ENCODE measurements at regions not wholly inside any gene's neighbourhood (a gene's known extent, or its start where the extent isn't known, plus 50 kb on each side); places are given as distances from the start of the nearest gene placed in this dataset.

DNA sequence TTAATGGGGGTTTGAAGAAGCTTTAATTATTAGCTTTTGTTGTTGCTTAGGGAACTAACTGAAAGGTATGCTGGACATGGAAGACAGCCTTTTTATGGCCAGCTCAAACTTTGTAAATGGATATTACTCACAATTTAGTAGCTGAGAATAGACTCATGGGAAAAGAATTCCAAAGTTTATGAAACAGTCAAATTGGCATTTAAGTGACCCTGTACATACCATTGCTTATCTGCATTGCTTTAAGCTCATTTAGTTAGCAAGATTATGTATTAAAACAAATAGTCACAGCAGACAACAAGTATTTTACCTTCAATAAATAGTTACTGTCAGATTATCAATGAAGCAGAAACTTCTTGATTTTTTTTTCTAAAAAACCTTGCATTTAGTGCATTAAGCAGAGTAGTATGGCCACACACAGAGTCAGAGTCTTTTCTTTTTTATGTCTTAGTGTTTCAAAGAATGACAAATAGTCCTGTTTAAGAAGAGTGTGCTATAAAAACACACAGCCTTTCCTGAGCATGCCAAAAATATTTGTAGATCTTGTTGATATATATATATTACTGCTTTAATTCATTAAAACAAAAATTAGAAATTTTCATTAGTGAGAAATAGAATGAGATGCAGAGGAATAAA lies 102.2 kb downstream of the TTC6 start:
- no peak overlapping the region for H3K4me3 ChIP-seq (ENCODE audit: low read depth, low read length)
- TF ChIP-seq, protein P1, sequence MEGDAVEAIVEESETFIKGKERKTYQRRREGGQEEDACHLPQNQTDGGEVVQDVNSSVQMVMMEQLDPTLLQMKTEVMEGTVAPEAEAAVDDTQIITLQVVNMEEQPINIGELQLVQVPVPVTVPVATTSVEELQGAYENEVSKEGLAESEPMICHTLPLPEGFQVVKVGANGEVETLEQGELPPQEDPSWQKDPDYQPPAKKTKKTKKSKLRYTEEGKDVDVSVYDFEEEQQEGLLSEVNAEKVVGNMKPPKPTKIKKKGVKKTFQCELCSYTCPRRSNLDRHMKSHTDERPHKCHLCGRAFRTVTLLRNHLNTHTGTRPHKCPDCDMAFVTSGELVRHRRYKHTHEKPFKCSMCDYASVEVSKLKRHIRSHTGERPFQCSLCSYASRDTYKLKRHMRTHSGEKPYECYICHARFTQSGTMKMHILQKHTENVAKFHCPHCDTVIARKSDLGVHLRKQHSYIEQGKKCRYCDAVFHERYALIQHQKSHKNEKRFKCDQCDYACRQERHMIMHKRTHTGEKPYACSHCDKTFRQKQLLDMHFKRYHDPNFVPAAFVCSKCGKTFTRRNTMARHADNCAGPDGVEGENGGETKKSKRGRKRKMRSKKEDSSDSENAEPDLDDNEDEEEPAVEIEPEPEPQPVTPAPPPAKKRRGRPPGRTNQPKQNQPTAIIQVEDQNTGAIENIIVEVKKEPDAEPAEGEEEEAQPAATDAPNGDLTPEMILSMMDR (IDR thresholded peaks at IDR 0.05; ENCODE audit: borderline replicate concordance, insufficient read depth, low read depth, low read length), result no peak

- TF ChIP-seq, protein P1 (IDR thresholded peaks at IDR 0.05; ENCODE audit: borderline replicate concordance, insufficient read depth, low read depth, low read length), result no peak
- no peak overlapping the region for H3K4me3 ChIP-seq (ENCODE audit: low read depth, low read length)
Observed at GRCh38 chr14:37698840-37699777, 103.7 kb downstream of the TTC6 start.

DNA sequence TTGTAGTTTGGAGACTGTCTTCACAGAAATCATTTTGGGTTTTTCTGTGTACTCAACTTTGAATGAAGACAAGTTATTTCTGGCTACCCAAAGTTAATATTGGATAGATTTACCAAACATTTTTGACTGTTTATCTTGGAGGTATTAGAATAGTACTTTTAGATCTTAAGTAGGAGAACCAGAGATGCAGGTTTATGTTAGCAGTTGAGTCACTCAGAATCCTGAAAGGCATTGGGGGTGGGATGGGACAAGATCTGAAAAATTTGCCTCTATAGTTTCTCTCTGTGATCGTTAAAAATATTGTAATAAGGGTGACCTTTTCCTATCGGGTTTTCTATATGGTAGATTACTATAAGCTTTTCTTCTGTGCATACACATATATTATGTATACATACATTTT lies 112.3 kb downstream of the TTC6 start:
- TF ChIP-seq, protein P1 (IDR thresholded peaks at IDR 0.05; ENCODE audit: borderline replicate concordance, insufficient read depth, low read depth, low read length), result no peak
- H3K4me3 ChIP-seq (ENCODE audit: low read depth, low read length), result no peak overlapping the region

GRCh38 chr14:37708481-37708880 lies 113.1 kb downstream of the TTC6 start:
- TF ChIP-seq, protein P1 (IDR thresholded peaks at IDR 0.05; ENCODE audit: borderline replicate concordance, insufficient read depth, low read depth, low read length), result no peak
- H3K4me3 ChIP-seq (ENCODE audit: low read depth, low read length), result no peak overlapping the region

GRCh38 chr14:37709419-37710195 lies 114.2 kb downstream of the TTC6 start:
- TF ChIP-seq, protein P1 (IDR thresholded peaks at IDR 0.05; ENCODE audit: borderline replicate concordance, insufficient read depth, low read depth, low read length), result no peak
- no peak overlapping the region for H3K4me3 ChIP-seq (ENCODE audit: low read depth, low read length)

GRCh38 chr14:37711356-37711830 lies 116.0 kb downstream of the TTC6 start:
- TF ChIP-seq, protein P1 (IDR thresholded peaks at IDR 0.05; ENCODE audit: borderline replicate concordance, insufficient read depth, low read depth, low read length), result no peak
- no peak overlapping the region for H3K4me3 ChIP-seq (ENCODE audit: low read depth, low read length)

All from GM12875 (cell line).